ENCODE measurements at regions not wholly inside any gene's neighbourhood (a gene's known extent, or its start where the extent isn't known, plus 50 kb on each side); places are given as distances from the start of the nearest gene placed in this dataset.

GRCh38 chr14:95984206-95984605 lies 55.0 kb upstream of the C14orf132 start:
- POLR2A ChIA-PET: no interaction called here
- intact Hi-C loops (cut with micrococcal nuclease) (loop anchor here (5.0 kb wide), 1 partner anchor 107 kb away; the partner anchor contains the start of gene TUNAR), in situ Hi-C loops (cut with MboI) (no loop called here)
- no peaks in the 10 kb centered on the region; the same call in 1 of the 2 replicates for H4K20me1 ChIP-seq (replicated peaks; ENCODE audit: control insufficient read depth, insufficient read depth, low read length)
- WGBS (ENCODE audit: insufficient coverage, low coverage, missing lambda C conversion rate): 0% methylated on average over 2 of the region's 2 CpGs
- no peaks in the 10 kb centered on the region for H3K4me1 ChIP-seq (replicated peaks in 1 of 2; ENCODE audit: control insufficient read depth in 2 of 2, insufficient read depth in 2 of 2, low read length in 2 of 2)
- H2AFZ ChIP-seq (ENCODE audit: low read depth, low read length): no peak overlapping the region
- H3K27ac ChIP-seq (ENCODE audit: extremely low read depth, low read depth, low read length): no peak overlapping the region
- FAIRE-seq (no peak), DNase-seq (ENCODE audit: extremely low read depth in 1 of 4, low spot score in 3 of 4) (no peak), ATAC-seq (no peak)
- H3K27me3 ChIP-seq (ENCODE audit: control insufficient read depth in 2 of 2, insufficient read depth in 2 of 2, low read length in 2 of 2): no peaks in the 10 kb centered on the region
- BruUV-seq (replicated peaks): no TSS peak
- no peak overlapping the region for H3K4me2 ChIP-seq (ENCODE audit: insufficient read depth, low read length)
- H3K36me3 ChIP-seq (ENCODE audit: control insufficient read depth, insufficient read depth, low read length): no peaks in the 10 kb centered on the region
- H3K9ac ChIP-seq (ENCODE audit: insufficient read depth in 1 of 2, low read depth in 2 of 2, low read length in 2 of 2): no peak overlapping the region
- CTCF ChIA-PET (ENCODE audit: low intra/inter-chr PET ratio): no interaction called here
- H3K9me3 ChIP-seq (replicated peaks; ENCODE audit: control insufficient read depth, insufficient read depth, low read depth, low read length): no peaks in the 10 kb centered on the region
- H3K4me3 ChIP-seq: no peak overlapping the region
- H3K9me1 ChIP-seq (ENCODE audit: control insufficient read depth, insufficient read depth, low read length): no peaks in the 10 kb centered on the region
- no peaks in the 10 kb centered on the region for H3K79me2 ChIP-seq (ENCODE audit: control insufficient read depth, insufficient read depth, low read length)
- TF ChIP-seq RBM15 (IDR thresholded peaks at IDR 0.05; ENCODE audit: insufficient read depth, low read length) (no peak), ZNF263 (CRISPR knock-in tag; IDR thresholded peaks at IDR 0.05; ENCODE audit: borderline replicate concordance) (no peak), ILF3 (IDR thresholded peaks at IDR 0.05; ENCODE audit: borderline replicate concordance) (no peak), ZNF318 (IDR thresholded peaks at IDR 0.05; ENCODE audit: borderline replicate concordance in 1 of 2, low read depth in 1 of 2) (no peak), NCOA6 (IDR thresholded peaks at IDR 0.05) (no peak), XRCC5 (IDR thresholded peaks at IDR 0.05; ENCODE audit: low read depth, low read length) (no peak), SAFB (IDR thresholded peaks at IDR 0.05; ENCODE audit: borderline replicate concordance, low read depth, low read length) (no peak), GATAD2B (IDR thresholded peaks at IDR 0.05; ENCODE audit: borderline replicate concordance) (no peak), E2F3 (CRISPR knock-in tag; IDR thresholded peaks at IDR 0.05) (no peak), TGIF2 (CRISPR knock-in tag; IDR thresholded peaks at IDR 0.05) (no peak), GTF2B (IDR thresholded peaks at IDR 0.05; ENCODE audit: extremely low read depth, insufficient read length) (no peak), PHF21A (IDR thresholded peaks at IDR 0.05; ENCODE audit: borderline replicate concordance, low read depth) (no peak), TAF9B (IDR thresholded peaks at IDR 0.05; ENCODE audit: partially characterized antibody) (no peak), HDAC8 (tag; IDR thresholded peaks at IDR 0.05) (no peak)
